HUDEP-2 (cell line): ENCODE measurements at regions not wholly inside any gene's neighbourhood (a gene's known extent, or its start where the extent isn't known, plus 50 kb on each side); places are given as distances from the start of the nearest gene placed in this dataset.
"Not testable (repeated sequence)": the region's sequence is repeated elsewhere in the genome, so short reads cannot be mapped to it uniquely, and the experiment has no call there.

Experiments
- DNase-seq, 76 experiments: peaks; one replicate each; lab custom pipeline; 2025; ENCODE audit not compliant: unreplicated experiment in 76 of 76; lab: John Stamatoyannopoulos, UW

- DNase-seq = no peak
Observed at GRCh38 chr1:166740668-166741276, 98.5 kb upstream of the POGK start.

GRCh38 chr1:166763318-166763717, 76.0 kb upstream of the POGK start:
- DNase-seq = no peak

- no peak for DNase-seq
Observed at GRCh38 chr1:166766942-166767341, 72.3 kb upstream of the POGK start.

- DNase-seq = not testable (repeated sequence)
Observed at GRCh38 chr1:166784646-166785045, 54.6 kb upstream of the POGK start.

DNA sequence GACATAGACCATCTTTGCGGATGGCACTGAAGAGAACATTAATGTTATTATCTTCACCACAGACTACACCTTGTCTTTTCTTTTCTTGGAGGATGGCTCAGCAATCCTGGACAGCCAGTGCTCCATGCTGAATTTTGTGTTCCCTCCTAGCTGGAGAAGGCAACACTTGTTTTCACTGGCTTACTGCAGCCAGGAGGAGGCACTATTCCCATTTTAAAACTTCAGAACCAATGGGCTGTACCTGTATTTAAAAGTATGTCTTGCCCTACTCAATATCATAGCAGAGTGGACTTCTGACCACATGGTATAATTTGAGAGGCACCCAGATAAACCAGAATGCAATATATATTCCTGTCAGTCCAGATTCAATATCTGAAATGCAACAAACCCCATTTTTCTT, 53.3 kb upstream of the POGK start:
- peak in 1 of 76 experiments; percentile 1 for DNase-seq

DNA sequence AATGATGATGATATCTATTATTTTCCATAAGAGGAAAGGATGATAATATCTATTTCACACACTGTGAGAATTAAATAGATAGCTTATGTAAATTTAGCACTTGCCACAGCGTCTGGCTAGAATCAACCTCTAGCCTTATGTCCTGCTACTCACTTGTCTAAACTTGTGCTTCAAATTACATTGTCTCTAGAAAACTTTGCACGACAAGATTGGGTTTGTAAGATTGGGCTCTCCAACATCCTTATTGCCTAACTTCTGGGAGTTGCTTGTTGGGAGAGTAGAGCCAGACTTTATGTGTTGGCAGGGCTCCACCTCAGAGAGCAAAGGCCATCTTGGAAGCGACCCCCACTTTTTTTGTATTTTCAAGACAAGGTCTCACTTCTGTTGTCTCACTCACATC, 50.0 kb upstream of the POGK start:
- no peak for DNase-seq
